Chondrocyte (in vitro differentiated cells): ENCODE measurements at regions not wholly inside any gene's neighbourhood (a gene's known extent, or its start where the extent isn't known, plus 50 kb on each side); places are given as distances from the start of the nearest gene placed in this dataset.

Experiments
- DNase-seq: peaks from one replicate; pipeline ENCODE4 v3.0.0; 2021; ENCODE audit warnings: mixed read lengths, low spot score
- H3K27ac Mint-ChIP-seq: one replicate; pipeline ENCODE4 v1.8.0; 2021; ENCODE audit warnings: mild to moderate bottlenecking, moderate library complexity, mixed read lengths; ENCODE audit not compliant: unreplicated experiment
- H3K27me3 Mint-ChIP-seq: 2 replicates; pipeline ENCODE4 v1.8.0; 2021; ENCODE audit warnings: low read depth, mixed read lengths
- H3K36me3 Mint-ChIP-seq: 2 replicates; pipeline ENCODE4 v1.8.0; 2021; ENCODE audit warnings: low read depth, mixed read lengths
- H3K4me1 Mint-ChIP-seq: 2 replicates; pipeline ENCODE4 v1.8.0; 2021; ENCODE audit warnings: low read depth, mild to moderate bottlenecking, mixed read lengths
- H3K4me3 Mint-ChIP-seq: one replicate; pipeline ENCODE4 v1.8.0; 2021; ENCODE audit warnings: mild to moderate bottlenecking, moderate library complexity, mixed read lengths; ENCODE audit not compliant: unreplicated experiment
- H3K9me3 Mint-ChIP-seq: 2 replicates; pipeline ENCODE4 v1.8.0; 2021; ENCODE audit warnings: low read depth, mixed read lengths
- TF ChIP-seq, protein P1 (sequence below): fragments of 200-600 bp; sonication (generic); IDR thresholded peaks from 2 replicates; pipeline ENCODE4 v1.5.0; 2021; ENCODE audit warnings: antibody characterized with exemption, mild to moderate bottlenecking, moderate library complexity

GRCh38 chr1:172801771-172802322 lies 142.9 kb downstream of the FASLG start:
- H3K27me3 Mint-ChIP-seq, result no peaks in the 10 kb centered on the region
- no peaks in the 10 kb centered on the region for H3K4me1 Mint-ChIP-seq
- TF ChIP-seq, protein P1, sequence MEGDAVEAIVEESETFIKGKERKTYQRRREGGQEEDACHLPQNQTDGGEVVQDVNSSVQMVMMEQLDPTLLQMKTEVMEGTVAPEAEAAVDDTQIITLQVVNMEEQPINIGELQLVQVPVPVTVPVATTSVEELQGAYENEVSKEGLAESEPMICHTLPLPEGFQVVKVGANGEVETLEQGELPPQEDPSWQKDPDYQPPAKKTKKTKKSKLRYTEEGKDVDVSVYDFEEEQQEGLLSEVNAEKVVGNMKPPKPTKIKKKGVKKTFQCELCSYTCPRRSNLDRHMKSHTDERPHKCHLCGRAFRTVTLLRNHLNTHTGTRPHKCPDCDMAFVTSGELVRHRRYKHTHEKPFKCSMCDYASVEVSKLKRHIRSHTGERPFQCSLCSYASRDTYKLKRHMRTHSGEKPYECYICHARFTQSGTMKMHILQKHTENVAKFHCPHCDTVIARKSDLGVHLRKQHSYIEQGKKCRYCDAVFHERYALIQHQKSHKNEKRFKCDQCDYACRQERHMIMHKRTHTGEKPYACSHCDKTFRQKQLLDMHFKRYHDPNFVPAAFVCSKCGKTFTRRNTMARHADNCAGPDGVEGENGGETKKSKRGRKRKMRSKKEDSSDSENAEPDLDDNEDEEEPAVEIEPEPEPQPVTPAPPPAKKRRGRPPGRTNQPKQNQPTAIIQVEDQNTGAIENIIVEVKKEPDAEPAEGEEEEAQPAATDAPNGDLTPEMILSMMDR, result no peak
- peaks cover 10% of the 10 kb centered on the region for H3K9me3 Mint-ChIP-seq
- DNase-seq, result no peak
- H3K4me3 Mint-ChIP-seq, result no peak overlapping the region
- H3K36me3 Mint-ChIP-seq, result no peaks in the 10 kb centered on the region
- no peak overlapping the region for H3K27ac Mint-ChIP-seq

DNA sequence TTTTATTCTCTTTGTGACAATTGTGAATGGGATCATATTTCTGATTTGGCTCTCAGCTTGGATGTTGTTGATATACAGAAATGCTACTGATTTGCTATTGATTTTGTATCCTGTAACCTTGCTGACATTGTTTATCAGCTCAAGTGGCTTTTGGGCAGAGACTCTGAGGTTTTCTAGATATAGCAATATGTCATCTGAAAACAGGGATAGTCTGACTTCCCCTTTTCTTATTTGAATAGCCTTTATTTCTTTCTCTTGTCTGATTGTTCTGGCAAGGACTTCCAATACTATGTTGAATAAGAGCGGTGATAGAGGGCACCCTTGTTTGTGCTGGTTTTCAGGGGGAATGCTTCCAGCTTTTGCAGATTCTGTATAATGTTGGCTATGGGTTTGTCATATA lies 150.8 kb downstream of the FASLG start:
- H3K4me1 Mint-ChIP-seq, result no peaks in the 10 kb centered on the region
- peaks cover 7% of the 10 kb centered on the region for H3K9me3 Mint-ChIP-seq
- no peak overlapping the region for H3K27ac Mint-ChIP-seq
- H3K27me3 Mint-ChIP-seq, result no peaks in the 10 kb centered on the region
- no peak overlapping the region for H3K4me3 Mint-ChIP-seq
- DNase-seq, result no peak
- TF ChIP-seq, protein P1, result no peak
- H3K36me3 Mint-ChIP-seq, result peaks cover 4% of the 10 kb centered on the region

- Mint-ChIP-seq H3K36me3 (peaks cover 4% of the 10 kb centered on the region), H3K4me1 (peaks cover 1% of the 10 kb centered on the region), H3K4me3 (no peak overlapping the region), H3K27me3 (no peaks in the 10 kb centered on the region), H3K27ac (no peak overlapping the region), H3K9me3 (peaks cover 9% of the 10 kb centered on the region)
- DNase-seq, result no peak
- TF ChIP-seq, protein P1, result no peak
Observed at GRCh38 chr1:172810480-172811175, 151.7 kb downstream of the FASLG start.

DNA sequence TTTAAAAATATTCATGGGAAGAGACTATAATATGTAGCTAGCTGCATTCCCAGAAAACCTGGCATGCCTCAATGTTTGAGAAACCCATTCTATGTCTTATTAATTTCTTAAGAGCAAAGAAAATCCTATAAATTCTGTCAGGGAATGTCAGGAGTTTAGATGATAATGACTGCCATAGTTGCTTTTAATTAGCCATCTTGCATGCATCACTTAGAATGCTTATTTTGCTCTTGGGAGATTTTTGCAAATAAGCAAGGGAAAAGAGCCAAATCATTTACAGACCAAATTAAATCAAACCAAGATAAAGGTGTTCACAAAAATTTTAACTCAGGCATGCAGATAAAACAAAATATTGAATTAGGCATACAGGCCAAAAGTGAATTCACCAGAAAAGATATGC lies 152.8 kb downstream of the FASLG start:
- peaks cover 9% of the 10 kb centered on the region for H3K9me3 Mint-ChIP-seq
- TF ChIP-seq, protein P1, result no peak
- H3K4me3 Mint-ChIP-seq, result no peak overlapping the region
- no peak for DNase-seq
- H3K4me1 Mint-ChIP-seq, result peaks cover 5% of the 10 kb centered on the region
- no peak overlapping the region for H3K27ac Mint-ChIP-seq
- H3K27me3 Mint-ChIP-seq, result peaks cover under 1% of the 10 kb centered on the region
- peaks cover 4% of the 10 kb centered on the region for H3K36me3 Mint-ChIP-seq

DNA sequence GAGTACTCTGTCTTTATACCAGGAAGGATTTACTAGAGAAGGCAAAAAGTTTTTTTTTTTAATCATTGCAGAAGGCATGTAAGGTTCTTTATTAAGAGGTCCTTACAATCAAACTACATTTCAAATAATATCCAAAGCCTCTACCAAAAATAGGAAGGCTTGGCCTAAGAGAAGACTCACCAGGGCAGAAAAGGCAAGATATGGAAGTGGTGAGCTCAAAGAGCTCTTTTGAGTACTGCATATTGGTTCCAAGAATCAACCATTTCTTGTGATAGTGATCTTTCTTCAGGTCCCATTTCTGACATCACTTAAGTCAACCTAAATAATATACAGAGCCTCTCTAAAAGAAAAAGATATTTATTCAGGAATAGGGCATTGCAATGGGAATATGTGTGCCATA lies 153.2 kb downstream of the FASLG start:
- Mint-ChIP-seq H3K4me3 (no peak overlapping the region), H3K4me1 (peaks cover 5% of the 10 kb centered on the region), H3K27ac (no peak overlapping the region), H3K27me3 (peaks cover 3% of the 10 kb centered on the region), H3K36me3 (peaks cover 4% of the 10 kb centered on the region), H3K9me3 (peaks cover 9% of the 10 kb centered on the region)
- DNase-seq, result no peak
- TF ChIP-seq, protein P1, result no peak
